ENCODE measurements at regions not wholly inside any gene's neighbourhood (a gene's known extent, or its start where the extent isn't known, plus 50 kb on each side); places are given as distances from the start of the nearest gene placed in this dataset.

DNA sequence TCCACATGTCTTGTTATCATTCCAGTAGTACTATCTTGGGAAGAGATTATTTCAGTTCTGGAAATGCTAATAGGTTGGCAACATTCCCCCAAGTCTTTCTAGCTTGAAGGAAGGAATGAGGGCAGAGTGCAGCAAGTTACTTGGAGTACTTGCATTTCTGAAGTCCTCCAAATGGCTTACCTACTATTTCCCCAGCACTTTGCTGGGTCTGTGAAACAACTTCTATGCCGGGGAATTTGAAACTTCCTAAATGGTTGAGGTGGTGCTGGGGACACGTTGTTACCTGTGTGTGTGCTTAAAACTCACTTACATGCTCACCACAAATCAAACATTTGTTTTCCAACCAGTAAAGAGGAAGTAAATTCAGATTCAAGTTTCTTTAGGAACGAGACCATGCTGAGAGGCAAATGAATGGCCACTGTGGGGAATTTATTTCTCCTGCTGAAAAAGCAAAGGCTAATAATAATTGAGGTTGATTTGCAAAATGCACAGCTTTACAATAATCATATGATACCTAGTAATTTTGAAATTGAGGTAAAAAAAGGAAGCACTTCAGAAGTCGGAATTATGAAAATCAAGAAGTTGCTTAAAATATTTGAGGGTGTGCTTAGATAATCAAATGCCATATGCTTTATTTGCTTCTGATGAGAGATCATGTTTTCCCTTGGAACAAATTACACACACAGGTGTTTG is 1167.7 kb upstream of the ZEB2 start:
- TF ChIP-seq CTCF (IDR thresholded peaks at IDR 0.05) (no peak), POLR2A (IDR thresholded peaks at IDR 0.05) (no peak)

Data from uterus (tissue), 2 donors.